C4-2B (cell line): ENCODE measurements at regions not wholly inside any gene's neighbourhood (a gene's known extent, or its start where the extent isn't known, plus 50 kb on each side); places are given as distances from the start of the nearest gene placed in this dataset.

Experiments
- ZFX ChIP-seq: fragments of 450-650 bp; IDR thresholded peaks from 2 replicates; pipeline ENCODE4 v1.6.1; 2017
- TF ChIP-seq, protein P1 (sequence below): fragments of 450-650 bp; conservative IDR thresholded peaks from 2 replicates; pipeline ENCODE4 v1.5.1; 2017; ENCODE audit warnings: mild to moderate bottlenecking

DNA sequence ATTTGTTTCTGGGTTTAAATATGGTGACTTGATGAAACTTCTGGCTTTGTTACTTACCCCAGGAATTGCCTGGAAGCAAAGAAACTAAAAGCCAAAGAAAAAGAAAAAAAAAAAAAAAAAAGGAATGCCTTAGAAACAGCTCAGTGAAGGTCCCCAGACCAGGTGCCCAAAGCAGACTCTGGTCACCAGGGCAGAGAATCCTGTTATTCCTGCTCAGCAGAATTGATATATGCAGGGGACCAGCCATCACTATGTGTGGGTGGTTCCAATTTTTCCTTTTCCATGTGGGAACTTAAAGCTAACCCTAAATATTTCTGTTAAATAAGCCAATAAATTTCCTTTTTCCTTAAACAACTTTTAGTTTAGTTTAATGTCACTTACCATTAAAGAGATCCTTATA, 100.8 kb upstream of the TPRG1 start:
- TF ChIP-seq, protein P1, sequence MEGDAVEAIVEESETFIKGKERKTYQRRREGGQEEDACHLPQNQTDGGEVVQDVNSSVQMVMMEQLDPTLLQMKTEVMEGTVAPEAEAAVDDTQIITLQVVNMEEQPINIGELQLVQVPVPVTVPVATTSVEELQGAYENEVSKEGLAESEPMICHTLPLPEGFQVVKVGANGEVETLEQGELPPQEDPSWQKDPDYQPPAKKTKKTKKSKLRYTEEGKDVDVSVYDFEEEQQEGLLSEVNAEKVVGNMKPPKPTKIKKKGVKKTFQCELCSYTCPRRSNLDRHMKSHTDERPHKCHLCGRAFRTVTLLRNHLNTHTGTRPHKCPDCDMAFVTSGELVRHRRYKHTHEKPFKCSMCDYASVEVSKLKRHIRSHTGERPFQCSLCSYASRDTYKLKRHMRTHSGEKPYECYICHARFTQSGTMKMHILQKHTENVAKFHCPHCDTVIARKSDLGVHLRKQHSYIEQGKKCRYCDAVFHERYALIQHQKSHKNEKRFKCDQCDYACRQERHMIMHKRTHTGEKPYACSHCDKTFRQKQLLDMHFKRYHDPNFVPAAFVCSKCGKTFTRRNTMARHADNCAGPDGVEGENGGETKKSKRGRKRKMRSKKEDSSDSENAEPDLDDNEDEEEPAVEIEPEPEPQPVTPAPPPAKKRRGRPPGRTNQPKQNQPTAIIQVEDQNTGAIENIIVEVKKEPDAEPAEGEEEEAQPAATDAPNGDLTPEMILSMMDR, result no peak
- no peak for TF ChIP-seq ZFX
